ENCODE measurements at regions not wholly inside any gene's neighbourhood (a gene's known extent, or its start where the extent isn't known, plus 50 kb on each side); places are given as distances from the start of the nearest gene placed in this dataset.
"Not testable (repeated sequence)": the region's sequence is repeated elsewhere in the genome, so short reads cannot be mapped to it uniquely, and the experiment has no call there.

DNA sequence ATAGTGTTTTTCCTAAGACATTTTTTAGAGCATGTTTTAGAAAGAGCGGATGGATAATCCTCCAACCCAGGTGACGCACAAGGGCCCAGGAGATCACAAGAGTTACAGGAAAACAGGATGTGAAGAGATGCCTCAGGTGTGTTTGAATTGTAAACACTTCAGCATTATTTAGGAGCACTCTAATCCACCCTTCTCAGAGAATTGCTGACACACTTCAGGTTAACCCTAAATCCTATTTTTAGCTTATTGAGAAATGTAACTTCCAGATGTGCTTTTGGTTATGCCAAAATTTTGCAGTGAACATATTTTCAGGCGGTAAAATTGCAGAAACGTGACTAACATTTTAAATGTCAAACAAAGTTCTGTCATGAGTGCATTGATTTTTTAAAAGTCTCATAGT is 755.4 kb upstream of the CTNND2 start:
- H3K4me3 ChIP-seq (ENCODE audit: low read depth, low read length): no peak overlapping the region
- TF ChIP-seq, protein P1, sequence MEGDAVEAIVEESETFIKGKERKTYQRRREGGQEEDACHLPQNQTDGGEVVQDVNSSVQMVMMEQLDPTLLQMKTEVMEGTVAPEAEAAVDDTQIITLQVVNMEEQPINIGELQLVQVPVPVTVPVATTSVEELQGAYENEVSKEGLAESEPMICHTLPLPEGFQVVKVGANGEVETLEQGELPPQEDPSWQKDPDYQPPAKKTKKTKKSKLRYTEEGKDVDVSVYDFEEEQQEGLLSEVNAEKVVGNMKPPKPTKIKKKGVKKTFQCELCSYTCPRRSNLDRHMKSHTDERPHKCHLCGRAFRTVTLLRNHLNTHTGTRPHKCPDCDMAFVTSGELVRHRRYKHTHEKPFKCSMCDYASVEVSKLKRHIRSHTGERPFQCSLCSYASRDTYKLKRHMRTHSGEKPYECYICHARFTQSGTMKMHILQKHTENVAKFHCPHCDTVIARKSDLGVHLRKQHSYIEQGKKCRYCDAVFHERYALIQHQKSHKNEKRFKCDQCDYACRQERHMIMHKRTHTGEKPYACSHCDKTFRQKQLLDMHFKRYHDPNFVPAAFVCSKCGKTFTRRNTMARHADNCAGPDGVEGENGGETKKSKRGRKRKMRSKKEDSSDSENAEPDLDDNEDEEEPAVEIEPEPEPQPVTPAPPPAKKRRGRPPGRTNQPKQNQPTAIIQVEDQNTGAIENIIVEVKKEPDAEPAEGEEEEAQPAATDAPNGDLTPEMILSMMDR (conservative IDR thresholded peaks at IDR 0.05; ENCODE audit: low read depth, low read length): no peak
- no peak for DNase-seq (ENCODE audit: low read depth)

DNA sequence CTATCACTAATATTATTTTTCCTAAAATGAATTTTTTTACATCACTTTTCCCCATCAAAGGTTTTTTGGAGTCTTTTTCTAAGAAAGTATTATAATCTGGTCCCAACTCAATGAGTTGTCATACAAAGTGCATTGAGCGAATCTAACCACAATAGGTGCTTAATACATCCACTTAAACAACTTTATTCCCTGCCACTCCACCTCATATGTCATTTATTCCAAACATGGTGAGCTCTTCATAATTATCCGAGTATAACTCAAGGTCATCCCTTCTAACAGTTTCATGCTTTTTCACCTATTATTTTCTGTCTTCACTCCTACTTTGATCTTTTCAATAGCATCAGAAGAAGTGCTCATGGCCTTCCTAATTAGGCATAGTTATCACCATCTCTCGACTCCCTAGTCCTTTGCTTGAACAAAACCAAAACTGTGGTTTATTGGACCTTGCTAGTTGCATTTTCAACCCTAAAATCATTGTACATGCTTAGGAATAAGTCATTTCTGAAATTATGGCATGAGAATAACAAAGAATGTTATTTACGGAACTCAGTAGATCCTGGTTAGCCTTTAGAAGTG is 754.7 kb upstream of the CTNND2 start:
- TF ChIP-seq, protein P1 (conservative IDR thresholded peaks at IDR 0.05; ENCODE audit: low read depth, low read length): no peak
- no peak overlapping the region for H3K4me3 ChIP-seq (ENCODE audit: low read depth, low read length)
- no peak for DNase-seq (ENCODE audit: low read depth)

DNA sequence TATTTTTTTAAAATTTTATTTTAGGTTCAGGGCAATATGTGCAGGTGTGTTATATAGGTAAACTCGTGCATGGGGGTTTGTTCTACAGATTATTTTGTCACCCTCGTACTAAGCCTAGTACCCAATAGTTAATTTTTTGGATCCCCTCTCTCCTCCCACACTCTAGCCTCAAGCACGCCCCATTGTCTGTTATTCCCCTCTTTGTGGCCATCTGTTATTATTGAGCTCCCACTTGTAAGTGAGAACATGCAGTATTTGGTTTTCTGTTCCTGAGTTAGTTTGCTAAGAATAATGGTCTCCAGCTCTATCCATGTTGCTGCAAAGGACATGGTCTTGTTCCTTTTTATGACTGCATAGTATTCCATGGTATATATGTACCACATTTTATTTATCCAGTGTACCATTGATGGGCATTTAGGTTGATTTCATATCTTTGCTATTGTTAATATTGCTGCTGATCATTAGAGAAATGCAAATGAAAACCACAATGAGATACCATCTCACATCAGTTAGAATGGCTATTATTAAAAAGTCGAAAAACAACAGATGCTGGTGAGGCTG is 753.7 kb upstream of the CTNND2 start:
- DNase-seq (ENCODE audit: low read depth); H3K4me3 ChIP-seq (ENCODE audit: low read depth, low read length): not testable (repeated sequence)

DNA sequence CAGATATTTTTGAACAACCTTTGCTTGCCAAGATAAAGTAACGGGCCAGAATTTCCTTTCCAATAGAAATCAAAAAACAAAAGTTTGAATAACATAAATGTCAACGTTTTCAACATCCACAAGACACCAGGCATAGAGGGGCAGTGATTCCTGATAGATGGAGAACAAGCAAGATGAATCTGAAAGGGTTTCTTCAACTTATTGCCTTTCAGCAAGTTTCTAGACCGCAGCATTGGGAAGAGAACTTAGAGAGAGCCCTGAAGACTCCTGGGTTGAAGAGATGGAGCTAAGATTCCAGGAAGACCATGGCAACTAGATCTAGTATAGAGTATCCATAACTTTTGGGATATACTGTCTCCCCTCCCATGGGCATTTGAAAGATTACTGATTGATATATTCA is 751.4 kb upstream of the CTNND2 start:
- no peak overlapping the region for H3K4me3 ChIP-seq (ENCODE audit: low read depth, low read length)
- TF ChIP-seq, protein P1 (conservative IDR thresholded peaks at IDR 0.05; ENCODE audit: low read depth, low read length): no peak
- no peak for DNase-seq (ENCODE audit: low read depth)

DNA sequence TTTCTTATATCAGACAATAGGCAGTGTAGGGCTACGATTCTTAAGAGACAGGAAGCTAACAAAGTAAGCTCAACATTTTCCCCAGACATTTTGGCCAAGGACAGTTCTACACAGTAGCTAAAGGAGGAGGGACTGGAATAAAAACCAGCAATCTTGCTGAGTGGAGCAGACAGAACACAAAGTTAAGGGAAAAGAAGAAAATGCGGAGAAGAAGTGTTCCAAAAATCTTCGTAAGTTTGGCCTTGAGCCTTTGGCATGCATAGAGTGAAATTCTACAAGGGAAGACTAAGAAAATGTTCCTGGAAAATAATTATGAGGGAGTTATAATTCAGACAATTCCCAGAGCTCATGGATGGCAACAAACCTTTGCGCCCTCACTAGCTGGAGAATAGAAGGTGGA is 748.0 kb upstream of the CTNND2 start:
- TF ChIP-seq, protein P1 (conservative IDR thresholded peaks at IDR 0.05; ENCODE audit: low read depth, low read length): no peak
- H3K4me3 ChIP-seq (ENCODE audit: low read depth, low read length): no peak overlapping the region

DNA sequence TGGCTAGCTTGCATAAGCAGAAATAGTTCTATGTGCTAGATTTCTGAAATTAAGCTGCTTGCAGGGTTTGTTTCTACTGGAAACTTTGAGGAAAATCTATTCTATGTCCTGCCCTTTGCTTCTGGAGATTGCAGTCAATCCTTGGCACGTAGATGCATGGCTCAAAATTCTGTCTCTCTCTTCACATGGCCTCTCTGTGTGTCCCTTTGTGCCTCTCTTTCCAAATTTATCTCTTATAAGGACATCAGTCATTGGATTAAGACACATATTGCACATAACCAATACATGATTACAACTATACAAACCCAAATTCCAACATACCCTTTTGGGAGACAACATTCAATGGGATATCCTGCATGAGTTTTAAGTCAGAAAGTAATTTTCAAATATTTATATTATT is 744.3 kb upstream of the CTNND2 start:
- TF ChIP-seq, protein P1 (conservative IDR thresholded peaks at IDR 0.05; ENCODE audit: low read depth, low read length): no peak

More for the DNA sequence above, 748.0 kb upstream of the CTNND2 start:
- DNase-seq (ENCODE audit: low read depth): no peak

DNA sequence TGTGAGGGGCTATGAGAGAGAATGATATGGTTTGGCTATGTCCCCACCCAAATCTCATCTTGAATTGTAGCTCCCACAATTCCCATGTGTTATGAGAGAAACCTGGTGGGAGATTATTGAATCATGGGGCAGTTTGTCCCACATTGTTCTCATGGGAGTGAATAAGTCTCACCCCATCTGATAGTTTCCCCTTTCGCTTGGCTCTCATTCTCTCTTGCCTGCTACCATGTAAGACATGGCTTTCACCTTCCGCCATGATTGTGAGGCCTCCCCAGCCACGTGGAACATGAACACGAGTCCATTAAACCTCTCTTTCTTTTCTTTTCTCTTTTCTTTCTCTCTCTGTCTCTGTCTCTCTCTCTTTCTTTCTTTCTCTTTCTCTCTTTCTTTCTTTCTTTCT is 743.4 kb upstream of the CTNND2 start:
- TF ChIP-seq, protein P1 (conservative IDR thresholded peaks at IDR 0.05; ENCODE audit: low read depth, low read length): no peak
- DNase-seq (ENCODE audit: low read depth): no peak
- no peak overlapping the region for H3K4me3 ChIP-seq (ENCODE audit: low read depth, low read length)

More for the DNA sequence above, 744.3 kb upstream of the CTNND2 start:
- no peak overlapping the region for H3K4me3 ChIP-seq (ENCODE audit: low read depth, low read length)
- no peak for DNase-seq (ENCODE audit: low read depth)
